BLaER1 treated with 17β-estradiol and CSF1 and Interleukin-3, amounts not matched to agents 10 nM and 100 nM (cell line): ENCODE measurements at regions not wholly inside any gene's neighbourhood (a gene's known extent, or its start where the extent isn't known, plus 50 kb on each side); places are given as distances from the start of the nearest gene placed in this dataset.
A peak's percentile ranks its signal among the peaks of the same experiment; 100 is the strongest.

Experiments
- H3K27ac ChIP-seq, 11 experiments: shearing (Covaris generic); formaldehyde crosslinking; 2 replicates each; pipeline ENCODE4 v1.8.1; 2022
- H3K27me3 ChIP-seq, 11 experiments: shearing (Covaris generic); formaldehyde crosslinking; 2 replicates each; pipeline ENCODE4 v1.8.1; 2022
- H3K36me3 ChIP-seq, 11 experiments: shearing (Covaris generic); formaldehyde crosslinking; 2 replicates each; pipeline ENCODE4 v1.8.1; 2022
- H3K4me1 ChIP-seq, 10 experiments: shearing (Covaris generic); formaldehyde crosslinking; 2 replicates each; pipeline ENCODE4 v1.8.1; 2022
- H3K4me2 ChIP-seq, 11 experiments: shearing (Covaris generic); formaldehyde crosslinking; 2 replicates each; pipeline ENCODE4 v1.8.1; 2022
- H3K4me3 ChIP-seq, 10 experiments: shearing (Covaris generic); formaldehyde crosslinking; 2 replicates each; pipeline ENCODE4 v1.8.1; 2022
- H3K9ac ChIP-seq, 11 experiments: shearing (Covaris generic); formaldehyde crosslinking; 2 replicates each; pipeline ENCODE4 v1.8.1; 2022
- H3K9me3 ChIP-seq, 11 experiments: shearing (Covaris generic); formaldehyde crosslinking; replicated peaks in 1 of 11; 2 replicates each; pipeline ENCODE4 v1.8.1; 2022
- H4K20me1 ChIP-seq, 11 experiments: shearing (Covaris generic); formaldehyde crosslinking; 2 replicates each; pipeline ENCODE4 v1.8.1; 2022
- Cebpa-rat ChIP-seq, 11 experiments: shearing (Covaris generic); IDR thresholded peaks; 2 replicates each; pipeline ENCODE4 v1.8.1; 2022

- Histone ChIP-seq H3K4me1 (peaks cover 0 to 9% (median 0%) of the 10 kb centered on the region in 10 experiments; a peak in 4 of 20 replicates), H3K4me3 (no peak overlapping the region), H4K20me1 (no peaks in the 10 kb centered on the region), H3K4me2 (no peak overlapping the region), H3K9ac (no peak overlapping the region), H3K27me3 (no peaks in the 10 kb centered on the region), H3K36me3 (no peaks in the 10 kb centered on the region), H3K27ac (no peak overlapping the region), H3K9me3 (peaks cover 7 to 17% (median 15%) of the 10 kb centered on the region in 11 experiments; a peak in 21 of 22 replicates)
- no peak for TF ChIP-seq Cebpa-rat (IDR thresholded peaks at IDR 0.05)
Observed at GRCh38 chr10:28426392-28427159, 106.3 kb upstream of the WAC start.

DNA sequence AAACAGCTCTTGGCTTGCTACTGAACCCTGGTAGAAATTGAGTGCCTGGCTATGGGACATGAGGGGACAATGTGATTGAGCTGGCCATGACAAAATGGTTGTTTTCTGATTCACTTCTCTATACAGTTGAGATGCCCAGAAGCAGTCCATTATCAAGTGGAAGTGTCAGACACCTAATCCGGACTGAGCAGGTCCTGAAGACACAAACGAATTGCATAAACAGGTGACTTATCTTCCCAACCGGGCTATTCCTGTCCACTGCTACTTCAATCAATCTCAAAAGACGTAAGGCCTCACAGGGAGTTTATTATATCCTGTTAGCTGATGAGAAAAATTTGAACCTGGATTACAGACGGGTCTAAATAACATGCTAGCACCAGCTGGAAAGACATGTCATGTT, 105.5 kb upstream of the WAC start:
- no peak for TF ChIP-seq Cebpa-rat (IDR thresholded peaks at IDR 0.05)
- Histone ChIP-seq H3K4me2 (no peak overlapping the region), H4K20me1 (no peaks in the 10 kb centered on the region)

GRCh38 chr10:28429045-28429444, 103.9 kb upstream of the WAC start:
- Histone ChIP-seq H3K27ac (no peak overlapping the region), H4K20me1 (no peaks in the 10 kb centered on the region), H3K4me1 (peaks cover 0 to 20% (median 8%) of the 10 kb centered on the region in 10 experiments; a peak in 11 of 20 replicates), H3K9ac (no peak overlapping the region), H3K36me3 (no peaks in the 10 kb centered on the region), H3K9me3 (peaks cover 7 to 17% (median 15%) of the 10 kb centered on the region in 11 experiments; a peak in 21 of 22 replicates), H3K4me2 (no peak overlapping the region), H3K4me3 (no peak overlapping the region), H3K27me3 (no peaks in the 10 kb centered on the region)
- no peak for TF ChIP-seq Cebpa-rat (IDR thresholded peaks at IDR 0.05)

More for the DNA sequence above, 105.5 kb upstream of the WAC start:
- Histone ChIP-seq H3K4me3 (no peak overlapping the region), H3K4me1 (peaks cover 0 to 14% (median 1%) of the 10 kb centered on the region in 10 experiments; a peak in 11 of 20 replicates), H3K36me3 (no peaks in the 10 kb centered on the region), H3K27ac (no peak overlapping the region), H3K9ac (no peak overlapping the region), H3K27me3 (no peaks in the 10 kb centered on the region), H3K9me3 (peaks cover 7 to 17% (median 15%) of the 10 kb centered on the region in 11 experiments; a peak in 21 of 22 replicates)

- Histone ChIP-seq H3K9ac (no peak overlapping the region), H3K4me1 (peaks cover 0 to 20% (median 8%) of the 10 kb centered on the region in 10 experiments; a peak in 11 of 20 replicates), H3K36me3 (no peaks in the 10 kb centered on the region), H3K4me2 (no peak overlapping the region), H3K27ac (no peak overlapping the region), H4K20me1 (no peaks in the 10 kb centered on the region), H3K27me3 (no peaks in the 10 kb centered on the region), H3K9me3 (peaks cover 7 to 17% (median 15%) of the 10 kb centered on the region in 11 experiments; a peak in 21 of 22 replicates), H3K4me3 (no peak overlapping the region)
- TF ChIP-seq Cebpa-rat (IDR thresholded peaks at IDR 0.05): no peak
Observed at GRCh38 chr10:28429573-28430216, 103.2 kb upstream of the WAC start.

DNA sequence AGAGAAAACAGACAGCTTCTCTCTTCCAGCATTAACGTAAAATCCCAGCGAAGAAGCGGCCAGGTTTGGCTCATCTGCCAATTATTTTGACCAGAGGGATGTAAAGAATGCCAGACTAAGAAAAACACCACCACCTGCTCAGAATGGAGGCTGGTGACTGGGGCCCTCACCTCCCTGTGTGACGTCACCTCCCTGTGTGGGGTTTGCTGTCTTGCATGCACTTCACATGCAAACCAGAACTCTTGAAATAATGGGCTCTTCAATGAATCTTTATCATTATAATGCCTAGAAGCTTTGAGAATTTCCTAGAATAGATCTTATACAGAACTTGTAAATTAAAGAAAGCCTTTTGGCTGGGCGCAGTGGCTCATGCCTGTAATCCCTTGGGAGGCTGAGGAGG, 101.8 kb upstream of the WAC start:
- Histone ChIP-seq H3K36me3 (no peaks in the 10 kb centered on the region), H3K4me3 (no peak overlapping the region), H3K27me3 (no peaks in the 10 kb centered on the region), H3K27ac (no peak overlapping the region), H4K20me1 (no peaks in the 10 kb centered on the region), H3K4me1 (peaks cover 0 to 17% (median 8%) of the 10 kb centered on the region in 10 experiments; a peak in 10 of 20 replicates), H3K9ac (no peak overlapping the region), H3K4me2 (no peak overlapping the region), H3K9me3 (peaks cover 7 to 17% (median 15%) of the 10 kb centered on the region in 11 experiments; a peak in 21 of 22 replicates)
- TF ChIP-seq Cebpa-rat (IDR thresholded peaks at IDR 0.05): no peak

GRCh38 chr10:28432210-28432676, 100.7 kb upstream of the WAC start:
- Histone ChIP-seq H3K9me3 (peaks cover 7 to 17% (median 15%) of the 10 kb centered on the region in 11 experiments; a peak in 21 of 22 replicates), H3K4me2 (peak overlapping the region; percentile 1 to 80 (median 43); a peak in 17 of 22 replicates), H3K36me3 (no peaks in the 10 kb centered on the region), H3K27me3 (no peaks in the 10 kb centered on the region), H3K27ac (peak overlapping the region in 4 of 11 experiments; percentile 9 to 52 (median 33); a peak in 5 of 22 replicates), H3K4me1 (peaks cover 0 to 28% (median 11%) of the 10 kb centered on the region in 10 experiments; a peak in 12 of 20 replicates), H4K20me1 (no peaks in the 10 kb centered on the region), H3K9ac (peak overlapping the region in 6 of 11 experiments; percentile 23 to 46 (median 33); a peak in 5 of 22 replicates), H3K4me3 (no peak overlapping the region)
- no peak for TF ChIP-seq Cebpa-rat (IDR thresholded peaks at IDR 0.05)

DNA sequence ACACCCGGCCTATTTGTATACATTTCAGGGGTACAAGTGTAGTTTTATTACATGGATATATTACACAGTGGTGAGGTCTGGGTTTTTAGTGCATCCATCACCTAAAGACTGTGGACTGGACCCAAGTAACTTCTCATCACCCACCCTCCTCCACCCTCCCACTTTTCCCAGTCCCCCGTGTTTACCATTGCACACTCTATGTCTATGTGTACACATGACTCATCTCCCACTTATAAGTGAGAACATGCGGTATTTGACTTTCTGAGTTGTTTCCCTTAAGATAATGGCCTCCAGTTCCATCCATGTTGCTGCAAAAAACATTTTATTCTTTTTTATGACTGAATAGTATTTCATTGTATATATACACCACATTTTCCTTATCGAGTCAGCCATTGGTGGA, 98.9 kb upstream of the WAC start:
- Histone ChIP-seq H3K27me3 (no peaks in the 10 kb centered on the region), H4K20me1 (no peaks in the 10 kb centered on the region), H3K27ac (no peak overlapping the region), H3K9me3 (peaks cover 1 to 11% (median 10%) of the 10 kb centered on the region in 11 experiments; a peak in 20 of 22 replicates), H3K4me3 (no peak overlapping the region), H3K9ac (no peak overlapping the region), H3K36me3 (no peaks in the 10 kb centered on the region), H3K4me2 (no peak overlapping the region), H3K4me1 (peaks cover 0 to 30% (median 11%) of the 10 kb centered on the region in 10 experiments; a peak in 12 of 20 replicates)
- no peak for TF ChIP-seq Cebpa-rat (IDR thresholded peaks at IDR 0.05)

DNA sequence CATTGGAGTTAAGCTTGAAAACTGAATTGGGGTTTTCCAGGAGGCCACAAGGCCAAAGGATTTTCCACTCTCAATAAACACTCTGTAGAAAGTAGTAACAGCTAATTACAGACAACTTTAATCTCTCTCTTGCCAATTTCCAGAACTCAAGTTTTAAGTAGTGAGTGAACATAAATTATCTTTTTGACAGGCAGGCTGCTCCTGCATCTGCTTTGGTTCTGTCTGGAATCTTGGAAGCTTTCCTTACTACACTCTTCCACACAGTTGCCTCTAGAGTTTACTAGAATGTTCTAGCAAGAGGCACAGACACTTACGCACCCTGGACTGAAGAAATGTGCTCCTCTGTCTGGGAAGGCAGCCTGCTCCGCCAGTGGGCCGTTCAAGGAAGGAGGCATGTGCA, 90.5 kb upstream of the WAC start:
- H3K4me3 ChIP-seq: no peak overlapping the region
- no peak for TF ChIP-seq Cebpa-rat (IDR thresholded peaks at IDR 0.05)
- no peaks in the 10 kb centered on the region for H4K20me1 ChIP-seq
- no peaks in the 10 kb centered on the region for H3K9me3 ChIP-seq
- peaks cover 0 to 6% (median 0%) of the 10 kb centered on the region in 10 experiments; a peak in 7 of 20 replicates for H3K4me1 ChIP-seq
- no peaks in the 10 kb centered on the region for H3K27me3 ChIP-seq
- H3K9ac ChIP-seq: no peak overlapping the region
- H3K36me3 ChIP-seq: no peaks in the 10 kb centered on the region
- H3K27ac ChIP-seq: no peak overlapping the region
- H3K4me2 ChIP-seq: no peak overlapping the region

DNA sequence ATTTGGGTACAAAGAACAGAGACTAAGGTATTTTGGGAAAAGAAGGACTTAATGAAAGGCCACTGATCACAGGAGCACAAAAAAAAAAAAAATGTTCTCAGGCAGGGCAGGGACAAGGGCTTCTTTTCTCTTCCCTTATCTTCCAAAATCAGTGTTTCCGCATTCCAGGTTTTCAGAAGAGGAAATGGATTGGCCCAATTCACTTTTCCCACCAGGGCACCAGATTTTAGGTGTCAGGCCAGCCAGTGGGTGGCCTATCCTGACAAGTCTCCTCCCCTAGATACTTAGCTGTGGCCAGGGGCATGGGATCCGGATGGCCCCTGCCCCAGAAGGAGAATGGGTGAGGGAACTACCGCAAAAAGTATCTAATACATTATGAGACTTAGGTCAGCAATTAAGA, 88.9 kb upstream of the WAC start:
- Histone ChIP-seq H3K27ac (no peak overlapping the region), H3K4me2 (no peak overlapping the region), H4K20me1 (no peaks in the 10 kb centered on the region), H3K27me3 (no peaks in the 10 kb centered on the region), H3K4me3 (no peak overlapping the region), H3K9me3 (no peaks in the 10 kb centered on the region), H3K36me3 (no peaks in the 10 kb centered on the region), H3K4me1 (peaks cover 0 to 6% (median 0%) of the 10 kb centered on the region in 10 experiments; a peak in 3 of 20 replicates), H3K9ac (no peak overlapping the region)
- TF ChIP-seq Cebpa-rat (IDR thresholded peaks at IDR 0.05): no peak
